GM18870 (cell line): ENCODE measurements at regions not wholly inside any gene's neighbourhood (a gene's known extent, or its start where the extent isn't known, plus 50 kb on each side); places are given as distances from the start of the nearest gene placed in this dataset.

Source experiments
- ATAC-seq: cut with Tn5 transposase; IDR thresholded peaks from one replicate; pipeline ENCODE4 v1.9.1; 2021; ENCODE audit warnings: moderate library complexity; ENCODE audit not compliant: unreplicated experiment

- no peak for ATAC-seq
Measured at GRCh38 chr17:77001487-77001886, 133.3 kb downstream of the MGAT5B start.

GRCh38 chr17:77002103-77003045 is 134.2 kb downstream of the MGAT5B start:
- no peak for ATAC-seq

- no peak for ATAC-seq
Measured at GRCh38 chr17:77003699-77004098, 135.5 kb downstream of the MGAT5B start.

GRCh38 chr17:77006971-77007649 is 133.7 kb upstream of the SEC14L1 start:
- ATAC-seq, result no peak

GRCh38 chr17:77009877-77010276 is 130.9 kb upstream of the SEC14L1 start:
- no peak for ATAC-seq

- ATAC-seq, result no peak
Measured at GRCh38 chr17:77010667-77011066, 130.1 kb upstream of the SEC14L1 start.

- no peak for ATAC-seq
Measured at GRCh38 chr17:77011173-77012011, 129.4 kb upstream of the SEC14L1 start.

GRCh38 chr17:77018504-77018903 is 122.3 kb upstream of the SEC14L1 start:
- ATAC-seq, result no peak

GRCh38 chr17:77019893-77020379 is 120.8 kb upstream of the SEC14L1 start:
- no peak for ATAC-seq

- no peak for ATAC-seq
Measured at GRCh38 chr17:77020973-77021372, 119.8 kb upstream of the SEC14L1 start.

GRCh38 chr17:77022766-77023165 is 118.0 kb upstream of the SEC14L1 start:
- no peak for ATAC-seq

GRCh38 chr17:77025781-77026180 is 115.0 kb upstream of the SEC14L1 start:
- ATAC-seq, result no peak

GRCh38 chr17:77027271-77027889 is 113.4 kb upstream of the SEC14L1 start:
- ATAC-seq, result no peak

GRCh38 chr17:77028900-77029299 is 111.9 kb upstream of the SEC14L1 start:
- ATAC-seq, result no peak

- ATAC-seq, result no peak
Measured at GRCh38 chr17:77032929-77033328, 107.8 kb upstream of the SEC14L1 start.

- no peak for ATAC-seq
Measured at GRCh38 chr17:77033892-77034404, 106.8 kb upstream of the SEC14L1 start.

- no peak for ATAC-seq
Measured at GRCh38 chr17:77034677-77035424, 105.9 kb upstream of the SEC14L1 start.

- no peak for ATAC-seq
Measured at GRCh38 chr17:77035526-77035925, 105.2 kb upstream of the SEC14L1 start.

- ATAC-seq, result no peak
Measured at GRCh38 chr17:77036136-77036840, 104.5 kb upstream of the SEC14L1 start.
